Liver (tissue), 3 donors: ENCODE measurements at regions not wholly inside any gene's neighbourhood (a gene's known extent, or its start where the extent isn't known, plus 50 kb on each side); places are given as distances from the start of the nearest gene placed in this dataset.

Experiments used
- CTCF ChIP-seq: fragments of 150-350 bp; IDR thresholded peaks from 2 replicates; pipeline ENCODE4 v1.5.1; 2017; ENCODE audit warnings: improper control_type of control experiment, low read depth, low read length; ENCODE audit not compliant: missing input control
- GABPA ChIP-seq, 2 donors: IDR thresholded peaks in 1 of 2; conservative IDR thresholded peaks in 1 of 2; 2 replicates each; pipeline ENCODE4 v1.6.1; 2016; ENCODE audit warnings: antibody characterized with exemption in 2 of 2, mild to moderate bottlenecking in 1 of 2, moderate library complexity in 1 of 2
- MAX ChIP-seq: IDR thresholded peaks from 2 replicates; pipeline ENCODE4 v1.6.1; 2016; ENCODE audit warnings: antibody characterized with exemption
- NR2F2 ChIP-seq: IDR thresholded peaks from 2 replicates; pipeline ENCODE4 v1.6.1; 2016; ENCODE audit warnings: antibody characterized with exemption
- RXRA ChIP-seq, 2 donors: IDR thresholded peaks; 2 replicates each; pipeline ENCODE4 v1.6.1; 2017 to 2018; ENCODE audit warnings: antibody characterized with exemption in 2 of 2, mild to moderate bottlenecking in 1 of 2
- SP1 ChIP-seq: IDR thresholded peaks from 2 replicates; pipeline ENCODE4 v1.6.1; 2018; ENCODE audit warnings: antibody characterized with exemption, mild to moderate bottlenecking
- TAF1 ChIP-seq: conservative IDR thresholded peaks from 2 replicates; pipeline ENCODE4 v1.6.1; 2016; ENCODE audit warnings: antibody characterized with exemption, mild to moderate bottlenecking
- TF ChIP-seq, protein P1 (sequence below): IDR thresholded peaks from 2 replicates; pipeline ENCODE4 v1.6.1; 2016; ENCODE audit warnings: antibody characterized with exemption
- donor health status: healthy.
- donor health status: healthy.

DNA sequence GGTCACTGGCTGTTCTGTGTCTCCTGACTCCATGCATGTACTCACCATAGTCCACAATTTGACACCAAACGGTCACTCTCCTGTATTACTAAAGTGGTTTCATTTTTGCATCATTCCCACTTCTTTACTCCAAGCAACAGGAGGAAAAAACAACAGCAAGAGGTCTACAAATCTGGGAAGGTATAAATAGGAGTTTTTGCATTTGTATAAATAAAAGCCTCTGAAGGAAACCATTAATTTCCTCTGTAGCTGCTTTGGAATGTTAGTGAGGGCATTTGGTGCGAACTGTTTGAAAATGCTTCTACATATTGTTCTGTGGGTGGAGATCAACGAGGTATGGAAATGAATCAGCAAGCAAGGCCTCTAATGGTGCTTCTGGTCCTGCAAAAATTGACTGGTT is 148.5 kb upstream of the DLX2 start:
- no peak for TF ChIP-seq CTCF
- no peak for TF ChIP-seq TAF1
- no peak for TF ChIP-seq RXRA (IDR thresholded peaks at IDR 0.05)
- TF ChIP-seq NR2F2: no peak
- TF ChIP-seq, protein P1, sequence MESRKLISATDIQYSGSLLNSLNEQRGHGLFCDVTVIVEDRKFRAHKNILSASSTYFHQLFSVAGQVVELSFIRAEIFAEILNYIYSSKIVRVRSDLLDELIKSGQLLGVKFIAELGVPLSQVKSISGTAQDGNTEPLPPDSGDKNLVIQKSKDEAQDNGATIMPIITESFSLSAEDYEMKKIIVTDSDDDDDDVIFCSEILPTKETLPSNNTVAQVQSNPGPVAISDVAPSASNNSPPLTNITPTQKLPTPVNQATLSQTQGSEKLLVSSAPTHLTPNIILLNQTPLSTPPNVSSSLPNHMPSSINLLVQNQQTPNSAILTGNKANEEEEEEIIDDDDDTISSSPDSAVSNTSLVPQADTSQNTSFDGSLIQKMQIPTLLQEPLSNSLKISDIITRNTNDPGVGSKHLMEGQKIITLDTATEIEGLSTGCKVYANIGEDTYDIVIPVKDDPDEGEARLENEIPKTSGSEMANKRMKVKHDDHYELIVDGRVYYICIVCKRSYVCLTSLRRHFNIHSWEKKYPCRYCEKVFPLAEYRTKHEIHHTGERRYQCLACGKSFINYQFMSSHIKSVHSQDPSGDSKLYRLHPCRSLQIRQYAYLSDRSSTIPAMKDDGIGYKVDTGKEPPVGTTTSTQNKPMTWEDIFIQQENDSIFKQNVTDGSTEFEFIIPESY: no peak
- TF ChIP-seq MAX: no peak
- no peak for TF ChIP-seq GABPA (IDR thresholded peaks at IDR 0.05 in 1 of 2, conservative IDR thresholded peaks at IDR 0.05 in 1 of 2)
- TF ChIP-seq SP1: no peak
